Heart right ventricle (tissue), 16 donors: ENCODE measurements at regions not wholly inside any gene's neighbourhood (a gene's known extent, or its start where the extent isn't known, plus 50 kb on each side); places are given as distances from the start of the nearest gene placed in this dataset.

Experiments
- ATAC-seq, 8 donors: fragments of 200-7000 bp; cut with Tn5 transposase; one replicate each; pipeline ENCODE4 v1.9.1; 2020; ENCODE audit warnings: mild to moderate bottlenecking in 8 of 8, moderate library complexity in 8 of 8, moderate number of reproducible peaks in 1 of 8
- DNase-seq, 2 donors: peaks; one replicate each; pipeline ENCODE4 v3.0.0-alpha.2; 2020
- H3K27ac ChIP-seq, 10 donors: fragments of 200-600 bp; sonication (generic) in 2 of 10; one replicate each; pipeline versions ENCODE4 v1.5.0 to v1.8.0; 2020 to 2022; ENCODE audit warnings: mild to moderate bottlenecking in 3 of 10
- H3K27me3 ChIP-seq, 7 donors: fragments of 200-600 bp; one replicate each; pipeline ENCODE4 v1.8.0; 2021 to 2022; ENCODE audit warnings: mild to moderate bottlenecking in 2 of 7
- H3K36me3 ChIP-seq, 9 donors: fragments of 200-600 bp; sonication (generic) in 1 of 9; one replicate each; pipeline versions ENCODE4 v1.5.0 to v1.8.0; 2020 to 2022; ENCODE audit warnings: mild to moderate bottlenecking in 2 of 9
- H3K4me1 ChIP-seq, 9 donors: fragments of 200-600 bp; sonication (generic) in 1 of 9; one replicate each; pipeline versions ENCODE4 v1.5.0 to v1.8.0; 2020 to 2022; ENCODE audit warnings: mild to moderate bottlenecking in 4 of 9
- H3K4me3 ChIP-seq, 10 donors: fragments of 200-600 bp; sonication (generic) in 2 of 10; one replicate each; pipeline versions ENCODE4 v1.5.0 to v1.8.0; 2020 to 2022; ENCODE audit warnings: mild to moderate bottlenecking in 7 of 10, moderate library complexity in 2 of 10
- H3K9me3 ChIP-seq, 11 donors: fragments of 200-600 bp in 10 of 11; sonication (generic) in 2 of 11; one replicate each; pipeline versions ENCODE4 v1.5.0 to v1.8.0; 2013 to 2022; ENCODE audit warnings: mild to moderate bottlenecking in 2 of 11, control low read depth in 1 of 11, moderate library complexity in 1 of 11
- WGBS, 2 donors: extraction: QIAGEN DNeasy Blood & Tissue Kit; methylation state at CpG; one replicate each; pipeline ENCODE4 v1.1.7; 2013; ENCODE audit warnings: inconsistent platforms in 1 of 2; 5-methylcytosine and 5-hydroxymethylcytosine counted together
- intact Hi-C, 10 donors: fragments of 100-400 bp; cut with DNase I; formaldehyde crosslinking; loops; one replicate each; pipeline versions ENCODE4 v1.11.1 to v1.14.2; 2022
- TF ChIP-seq, protein P1 (sequence below), 9 donors: fragments of 200-600 bp; sonication (generic) in 2 of 9; IDR thresholded peaks; one replicate each; pipeline versions ENCODE4 v1.5.0 to v1.8.0; 2021 to 2022; ENCODE audit warnings: antibody characterized with exemption in 9 of 9, mild to moderate bottlenecking in 5 of 9, moderate library complexity in 1 of 9
- donor health status: Arrhythmogenic right ventricular cardiomyopathy.
- donor health status: ischemic (EF 13 %, LVEDD 7.1; RV severe dilation, severe dysfunction).
- donor health status: healthy with polysubstance abuse.
- donor health status: DM: no; HTN: yes; CAD: no.
- donor health status: DM: no; HTN: no; CAD: no.
- donor health status: ischemic (EF 25% LVEDD 6.9; RV normal size, moderate dysfunction).
- donor health status: ischemic (EF 25% LVEDD 5.7; RV mildly dilated, moderate dysfunction).
- donor health status: healthy.
- donor health status: DM: yes; HTN: yes; CAD: no.
- donor health status: Ischemic cardiomyopathy.
- donor health status: ischemic (EF 35%, LVEDD 5.7; RV mildly dilated, moderate dysfunction).
- donor health status: nonischemic (EF 11% LVEDD 7.7; RV severe dilation, severe dysfunction).
- donor health status: DM: yes; HTN: yes; CAD: no.
- donor health status: PGD.
- donor health status: ischemic (EF 29% LVEDD 5.4; RV normal size, mild dysfunction).
- donor health status: nonischemic (EF 23%, LVEDD 6.1; RV moderate dilation, normal function).

DNA sequence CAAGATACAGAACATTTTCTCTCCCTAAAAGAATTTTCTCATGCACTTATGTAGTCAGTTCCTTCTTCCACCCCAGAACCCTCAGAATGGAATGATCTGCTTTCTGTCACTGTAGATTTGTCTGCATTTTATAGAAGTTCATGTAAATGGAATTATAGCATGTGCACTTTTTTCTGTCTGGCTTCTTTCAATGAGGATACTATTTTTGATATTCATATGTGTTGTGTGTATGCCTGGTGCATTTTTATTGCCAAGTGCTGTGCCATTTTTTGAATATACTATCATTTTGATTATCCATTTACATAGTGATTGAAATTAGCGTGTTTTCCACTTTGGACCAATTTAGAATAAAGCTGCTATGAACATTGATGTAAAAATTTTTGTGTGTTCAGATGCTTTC, 156.6 kb upstream of the ALCAM start:
- no peaks in the 10 kb centered on the region for H3K36me3 ChIP-seq
- no peaks in the 10 kb centered on the region for H3K4me1 ChIP-seq
- H3K4me3 ChIP-seq, result no peak overlapping the region
- H3K27ac ChIP-seq, result no peak overlapping the region
- ATAC-seq (no peak), DNase-seq (no peak)
- H3K9me3 ChIP-seq, result no peaks in the 10 kb centered on the region
- intact Hi-C loops, result no loop called here
- WGBS, 2 donors, result 73 to 78% methylated on average over 1 of the region's 1 CpG
- TF ChIP-seq, protein P1, sequence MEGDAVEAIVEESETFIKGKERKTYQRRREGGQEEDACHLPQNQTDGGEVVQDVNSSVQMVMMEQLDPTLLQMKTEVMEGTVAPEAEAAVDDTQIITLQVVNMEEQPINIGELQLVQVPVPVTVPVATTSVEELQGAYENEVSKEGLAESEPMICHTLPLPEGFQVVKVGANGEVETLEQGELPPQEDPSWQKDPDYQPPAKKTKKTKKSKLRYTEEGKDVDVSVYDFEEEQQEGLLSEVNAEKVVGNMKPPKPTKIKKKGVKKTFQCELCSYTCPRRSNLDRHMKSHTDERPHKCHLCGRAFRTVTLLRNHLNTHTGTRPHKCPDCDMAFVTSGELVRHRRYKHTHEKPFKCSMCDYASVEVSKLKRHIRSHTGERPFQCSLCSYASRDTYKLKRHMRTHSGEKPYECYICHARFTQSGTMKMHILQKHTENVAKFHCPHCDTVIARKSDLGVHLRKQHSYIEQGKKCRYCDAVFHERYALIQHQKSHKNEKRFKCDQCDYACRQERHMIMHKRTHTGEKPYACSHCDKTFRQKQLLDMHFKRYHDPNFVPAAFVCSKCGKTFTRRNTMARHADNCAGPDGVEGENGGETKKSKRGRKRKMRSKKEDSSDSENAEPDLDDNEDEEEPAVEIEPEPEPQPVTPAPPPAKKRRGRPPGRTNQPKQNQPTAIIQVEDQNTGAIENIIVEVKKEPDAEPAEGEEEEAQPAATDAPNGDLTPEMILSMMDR (IDR thresholded peaks at IDR 0.05), result no peak
- H3K27me3 ChIP-seq, result no peaks in the 10 kb centered on the region

DNA sequence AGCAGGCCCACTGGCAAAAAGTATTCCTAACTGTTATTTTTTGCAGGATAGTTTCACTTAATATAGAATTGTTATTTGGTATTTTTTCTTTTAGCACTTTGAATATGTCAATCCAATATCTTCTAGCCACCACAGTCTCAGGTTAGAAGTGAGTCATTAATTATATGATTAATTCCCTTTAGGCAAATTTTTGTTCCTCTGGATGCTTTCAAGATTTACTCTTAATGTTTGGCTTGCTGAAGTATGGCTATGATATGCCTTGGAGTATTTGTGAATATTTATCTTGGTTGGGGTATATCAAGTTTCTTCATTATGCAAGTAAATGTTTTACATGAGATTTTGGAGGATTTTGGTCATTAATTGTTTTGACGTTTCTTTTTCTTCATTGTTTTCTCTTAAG, 152.1 kb upstream of the ALCAM start:
- no peaks in the 10 kb centered on the region for H3K4me1 ChIP-seq
- H3K27ac ChIP-seq, result no peak overlapping the region
- no peak overlapping the region for H3K4me3 ChIP-seq
- TF ChIP-seq, protein P1 (IDR thresholded peaks at IDR 0.05), result no peak
- no peaks in the 10 kb centered on the region for H3K27me3 ChIP-seq
- no peak for DNase-seq
- ATAC-seq, result no peak
- peaks cover 0 to 2% (median 0%) of the 10 kb centered on the region in 11 donors for H3K9me3 ChIP-seq
- no peaks in the 10 kb centered on the region for H3K36me3 ChIP-seq
- 84 to 97% methylated on average over 1 of the region's 1 CpG for WGBS, 2 donors
- intact Hi-C loops, result no loop called here

- no peaks in the 10 kb centered on the region for H3K36me3 ChIP-seq
- ATAC-seq (no peak), DNase-seq (no peak)
- 75 to 81% methylated on average over 8 of the region's 8 CpGs for WGBS, 2 donors
- H3K27ac ChIP-seq, result no peak overlapping the region
- H3K4me3 ChIP-seq, result no peak overlapping the region
- no peaks in the 10 kb centered on the region for H3K4me1 ChIP-seq
- H3K9me3 ChIP-seq, result peaks cover 0 to 7% (median 0%) of the 10 kb centered on the region in 11 donors
- intact Hi-C loops, result no loop called here
- H3K27me3 ChIP-seq, result no peaks in the 10 kb centered on the region
- TF ChIP-seq, protein P1 (IDR thresholded peaks at IDR 0.05), result no peak
Measured at GRCh38 chr3:105222568-105223093, 144.1 kb upstream of the ALCAM start.

DNA sequence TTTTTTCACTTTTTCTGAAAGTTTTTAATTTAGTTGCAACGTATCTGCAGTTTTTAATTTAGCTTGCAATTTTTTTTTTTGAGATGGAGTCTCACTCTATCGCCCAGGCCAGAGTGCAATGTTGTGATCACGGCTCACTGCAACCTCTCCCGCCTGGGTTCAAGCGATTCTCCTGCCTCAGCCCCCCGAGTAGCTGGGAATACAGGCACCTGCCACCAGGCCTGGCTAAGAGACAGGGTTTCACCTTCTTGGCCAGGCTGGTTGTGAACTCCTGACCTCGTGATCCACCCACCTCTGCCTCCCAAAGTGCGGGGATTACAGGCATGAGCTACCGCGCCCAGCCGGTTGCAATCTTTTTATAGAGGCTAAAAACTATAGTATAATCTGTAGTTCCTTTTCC, 142.9 kb upstream of the ALCAM start:
- H3K36me3 ChIP-seq, result no peaks in the 10 kb centered on the region
- intact Hi-C loops, result no loop called here

More for the DNA sequence above, 142.9 kb upstream of the ALCAM start:
- TF ChIP-seq, protein P1 (IDR thresholded peaks at IDR 0.05), result no peak
- Histone ChIP-seq H3K9me3 (peaks cover 0 to 7% (median 0%) of the 10 kb centered on the region in 11 donors), H3K27me3 (no peaks in the 10 kb centered on the region), H3K27ac (no peak overlapping the region), H3K4me1 (no peaks in the 10 kb centered on the region), H3K4me3 (no peak overlapping the region)
- ATAC-seq (no peak), DNase-seq (no peak)
- 86 to 87% methylated on average over 11 of the region's 11 CpGs for WGBS, 2 donors
